Ovary (tissue), 3 donors: ENCODE measurements at regions not wholly inside any gene's neighbourhood (a gene's known extent, or its start where the extent isn't known, plus 50 kb on each side); places are given as distances from the start of the nearest gene placed in this dataset.

Source experiments
- CTCF ChIP-seq, 3 donors: fragments of 450-650 bp in 2 of 3; fragments of 200-600 bp in 1 of 3; IDR thresholded peaks; one replicate each; pipeline versions ENCODE4 v1.5.1 to v1.8.0; 2016 to 2022; ENCODE audit warnings: antibody characterized with exemption in 3 of 3, mild to moderate bottlenecking in 1 of 3
- POLR2A ChIP-seq: fragments of 450-650 bp; IDR thresholded peaks from one replicate; pipeline ENCODE4 v1.6.1; 2017; ENCODE audit warnings: antibody characterized with exemption, mild to moderate bottlenecking, moderate library complexity
- donor health status: DM: no; HTN: no; CAD: no.

- no peak for TF ChIP-seq POLR2A
- no peak for TF ChIP-seq CTCF (IDR thresholded peaks at IDR 0.05)
Observed at GRCh38 chr14:105937253-105938054, 411.1 kb downstream of the TMEM121 start.
